ENCODE measurements at regions not wholly inside any gene's neighbourhood (a gene's known extent, or its start where the extent isn't known, plus 50 kb on each side); places are given as distances from the start of the nearest gene placed in this dataset.

DNA sequence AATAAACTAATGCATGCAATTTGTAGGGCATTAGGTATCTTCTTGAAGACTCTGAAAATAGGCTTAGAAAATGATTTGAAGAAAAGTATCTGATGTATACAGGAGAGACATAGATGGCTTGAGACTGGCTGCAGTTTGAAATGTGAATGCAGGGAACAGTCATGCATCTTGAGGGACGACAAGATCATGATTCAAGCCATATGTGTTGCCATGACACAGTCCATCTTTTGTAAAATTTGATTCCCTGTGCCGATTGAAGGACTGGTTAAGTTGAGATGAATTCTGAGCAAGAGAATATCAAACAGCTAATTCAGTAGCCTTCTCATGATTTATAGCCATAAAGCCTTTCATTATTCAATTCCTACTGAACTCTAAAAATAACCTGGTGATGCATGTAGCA is 231.6 kb downstream of the CASP12 start:
- TF ChIP-seq, protein P1, sequence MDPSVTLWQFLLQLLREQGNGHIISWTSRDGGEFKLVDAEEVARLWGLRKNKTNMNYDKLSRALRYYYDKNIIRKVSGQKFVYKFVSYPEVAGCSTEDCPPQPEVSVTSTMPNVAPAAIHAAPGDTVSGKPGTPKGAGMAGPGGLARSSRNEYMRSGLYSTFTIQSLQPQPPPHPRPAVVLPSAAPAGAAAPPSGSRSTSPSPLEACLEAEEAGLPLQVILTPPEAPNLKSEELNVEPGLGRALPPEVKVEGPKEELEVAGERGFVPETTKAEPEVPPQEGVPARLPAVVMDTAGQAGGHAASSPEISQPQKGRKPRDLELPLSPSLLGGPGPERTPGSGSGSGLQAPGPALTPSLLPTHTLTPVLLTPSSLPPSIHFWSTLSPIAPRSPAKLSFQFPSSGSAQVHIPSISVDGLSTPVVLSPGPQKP (CRISPR knock-in tag; IDR thresholded peaks at IDR 0.05) = no peak
- TF ChIP-seq GABPB2 (CRISPR knock-in tag; conservative IDR thresholded peaks at IDR 0.05) = no peak
- no peak for TF ChIP-seq TSC22D4 (tag; IDR thresholded peaks at IDR 0.05)
- no peak for TF ChIP-seq ELF2 (CRISPR knock-in tag; IDR thresholded peaks at IDR 0.05)
- TF ChIP-seq GATAD2B (IDR thresholded peaks at IDR 0.05; ENCODE audit: borderline replicate concordance) = no peak
- no peak for TF ChIP-seq TRIM24 (IDR thresholded peaks at IDR 0.05)
- TF ChIP-seq, protein P2, sequence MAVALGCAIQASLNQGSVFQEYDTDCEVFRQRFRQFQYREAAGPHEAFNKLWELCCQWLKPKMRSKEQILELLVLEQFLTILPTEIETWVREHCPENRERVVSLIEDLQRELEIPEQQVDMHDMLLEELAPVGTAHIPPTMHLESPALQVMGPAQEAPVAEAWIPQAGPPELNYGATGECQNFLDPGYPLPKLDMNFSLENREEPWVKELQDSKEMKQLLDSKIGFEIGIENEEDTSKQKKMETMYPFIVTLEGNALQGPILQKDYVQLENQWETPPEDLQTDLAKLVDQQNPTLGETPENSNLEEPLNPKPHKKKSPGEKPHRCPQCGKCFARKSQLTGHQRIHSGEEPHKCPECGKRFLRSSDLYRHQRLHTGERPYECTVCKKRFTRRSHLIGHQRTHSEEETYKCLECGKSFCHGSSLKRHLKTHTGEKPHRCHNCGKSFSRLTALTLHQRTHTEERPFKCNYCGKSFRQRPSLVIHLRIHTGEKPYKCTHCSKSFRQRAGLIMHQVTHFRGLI (CRISPR knock-in tag; IDR thresholded peaks at IDR 0.05) = no peak

All from K562 (cell line).